Fibroblast of the aortic adventitia (primary cell): ENCODE measurements at regions not wholly inside any gene's neighbourhood (a gene's known extent, or its start where the extent isn't known, plus 50 kb on each side); places are given as distances from the start of the nearest gene placed in this dataset.

Experiments used
- DNase-seq: peaks from one replicate; pipeline ENCODE4 v3.0.0-alpha.2; 2010; ENCODE audit warnings: low read depth
- H3K4me3 ChIP-seq: 2 replicates; pipeline ENCODE4 v1.5.1; 2011; ENCODE audit warnings: low read depth, mild to moderate bottlenecking, control low read depth, low read length, moderate library complexity
- TF ChIP-seq, protein P1 (sequence below): IDR thresholded peaks from 2 replicates; pipeline ENCODE4 v1.5.1; 2011; ENCODE audit warnings: mild to moderate bottlenecking, low read length, control low read depth, inconsistent platforms; ENCODE audit not compliant: insufficient read depth

DNA sequence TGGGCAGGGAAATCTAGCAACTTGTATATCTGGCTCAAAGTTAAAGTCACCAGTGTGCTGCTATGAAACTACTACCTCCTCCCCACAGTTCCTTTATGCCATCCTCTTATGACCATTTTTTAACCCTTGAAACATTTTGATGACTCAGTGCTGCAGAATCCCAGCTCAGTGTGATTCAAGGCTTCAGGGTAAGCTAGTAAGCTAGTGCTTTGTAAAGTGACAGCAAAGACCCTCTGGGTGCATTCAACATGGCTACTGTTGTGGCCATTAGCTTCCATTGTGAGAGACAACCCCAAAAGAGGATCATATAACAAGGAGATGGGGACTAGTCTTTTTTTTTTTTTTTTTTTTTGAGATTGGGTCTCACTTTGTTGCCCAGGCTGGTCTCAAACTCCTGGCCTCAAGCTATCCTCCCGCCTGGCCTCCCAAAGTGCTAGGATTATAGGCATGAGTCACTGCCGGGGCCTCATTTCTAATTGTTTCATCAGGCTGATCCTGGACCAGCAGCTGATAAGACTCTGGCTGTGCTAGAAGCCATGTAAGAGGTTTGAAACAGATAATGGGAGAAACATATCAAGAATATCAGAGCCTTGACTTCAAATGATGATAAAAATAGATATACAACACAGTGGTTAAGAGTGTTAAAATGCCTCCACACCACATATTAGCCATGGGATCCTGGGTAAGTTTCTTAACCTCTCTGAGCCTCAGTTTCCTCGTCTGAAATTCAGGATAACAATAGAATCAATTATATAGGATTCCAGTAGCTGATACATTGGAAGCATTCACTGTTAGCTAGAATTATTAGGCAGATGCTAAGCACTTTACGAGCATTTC is 65.7 kb upstream of the RTN4 start:
- DNase-seq, result peak; percentile 90
- TF ChIP-seq, protein P1, sequence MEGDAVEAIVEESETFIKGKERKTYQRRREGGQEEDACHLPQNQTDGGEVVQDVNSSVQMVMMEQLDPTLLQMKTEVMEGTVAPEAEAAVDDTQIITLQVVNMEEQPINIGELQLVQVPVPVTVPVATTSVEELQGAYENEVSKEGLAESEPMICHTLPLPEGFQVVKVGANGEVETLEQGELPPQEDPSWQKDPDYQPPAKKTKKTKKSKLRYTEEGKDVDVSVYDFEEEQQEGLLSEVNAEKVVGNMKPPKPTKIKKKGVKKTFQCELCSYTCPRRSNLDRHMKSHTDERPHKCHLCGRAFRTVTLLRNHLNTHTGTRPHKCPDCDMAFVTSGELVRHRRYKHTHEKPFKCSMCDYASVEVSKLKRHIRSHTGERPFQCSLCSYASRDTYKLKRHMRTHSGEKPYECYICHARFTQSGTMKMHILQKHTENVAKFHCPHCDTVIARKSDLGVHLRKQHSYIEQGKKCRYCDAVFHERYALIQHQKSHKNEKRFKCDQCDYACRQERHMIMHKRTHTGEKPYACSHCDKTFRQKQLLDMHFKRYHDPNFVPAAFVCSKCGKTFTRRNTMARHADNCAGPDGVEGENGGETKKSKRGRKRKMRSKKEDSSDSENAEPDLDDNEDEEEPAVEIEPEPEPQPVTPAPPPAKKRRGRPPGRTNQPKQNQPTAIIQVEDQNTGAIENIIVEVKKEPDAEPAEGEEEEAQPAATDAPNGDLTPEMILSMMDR, result no peak
- H3K4me3 ChIP-seq, result no peak overlapping the region

DNA sequence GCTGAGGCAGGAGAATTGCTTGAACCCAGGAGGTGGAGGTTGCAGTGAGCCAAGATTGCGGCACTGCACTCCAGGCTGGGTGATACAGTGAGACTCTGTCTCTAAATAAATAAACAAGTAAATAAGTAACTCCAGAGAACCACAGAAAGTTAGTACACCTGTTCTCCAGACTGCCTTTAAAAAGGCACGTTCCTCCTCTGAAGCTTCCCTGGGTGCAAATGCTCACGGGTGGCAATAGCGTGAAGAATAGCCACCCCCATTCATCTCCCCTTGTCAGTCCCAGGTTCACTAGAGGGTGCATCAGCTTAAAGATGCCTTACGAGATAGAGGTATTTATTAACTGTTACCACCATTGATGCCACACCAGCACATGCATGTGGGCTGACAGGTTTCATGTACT is 64.3 kb upstream of the RTN4 start:
- no peak for DNase-seq
- TF ChIP-seq, protein P1, result no peak
- no peak overlapping the region for H3K4me3 ChIP-seq

DNA sequence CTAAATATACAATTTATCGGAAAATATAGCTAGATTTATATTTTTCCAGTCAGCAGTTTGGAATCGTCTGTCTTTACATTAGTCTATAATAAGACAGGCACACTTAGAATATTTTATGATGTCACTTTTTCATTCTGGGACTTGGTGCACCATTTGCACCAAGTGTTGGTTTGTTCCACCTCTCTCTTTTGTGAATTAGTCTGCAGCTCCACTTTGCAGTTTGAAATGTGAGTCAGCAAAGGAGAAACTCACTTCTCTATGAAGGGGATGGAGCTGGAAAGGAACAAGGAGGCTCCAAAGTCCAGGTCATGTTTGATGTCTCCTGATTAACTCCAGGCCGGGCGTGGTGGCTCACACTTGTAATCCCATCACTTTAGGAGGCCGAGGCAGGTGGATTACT is 63.8 kb upstream of the RTN4 start:
- TF ChIP-seq, protein P1, result no peak
- no peak overlapping the region for H3K4me3 ChIP-seq
- no peak for DNase-seq

DNA sequence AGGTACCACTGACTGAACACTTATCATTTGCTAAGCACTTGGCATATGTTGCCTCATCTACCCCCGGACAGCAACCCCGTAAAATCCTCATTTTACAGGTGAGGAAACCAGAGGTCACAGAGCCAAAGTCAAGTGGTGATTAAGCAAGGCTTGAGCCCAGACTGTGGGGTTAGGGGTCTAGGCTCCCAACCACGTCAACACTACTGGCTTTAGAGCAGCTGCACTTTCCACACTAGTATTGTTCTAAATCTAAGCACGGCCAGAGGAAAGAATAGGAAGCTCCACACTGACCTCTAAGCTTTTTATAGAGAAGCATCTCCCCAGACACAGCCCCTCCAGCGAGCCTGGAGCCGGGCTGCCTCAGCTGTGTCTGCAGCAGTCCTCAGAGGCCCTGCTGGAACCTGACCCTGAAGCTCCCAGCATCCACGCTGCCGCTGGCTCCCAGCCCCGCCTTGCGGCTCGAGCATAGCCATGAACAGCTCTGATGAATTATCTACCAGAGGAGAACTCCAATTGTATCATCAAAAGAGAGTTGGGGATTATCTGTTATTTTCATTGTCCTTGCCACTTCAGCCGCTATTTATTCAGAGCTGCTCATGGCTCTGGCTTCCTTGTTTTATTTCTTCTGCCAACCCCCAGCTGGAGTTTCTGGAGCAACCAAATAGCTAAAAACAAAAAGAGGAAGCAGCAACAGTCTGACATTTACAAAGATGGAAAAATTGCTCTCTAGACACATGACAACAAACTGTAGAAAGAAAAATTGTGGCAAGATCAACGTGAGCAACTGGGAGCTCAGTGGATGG is 62.2 kb upstream of the RTN4 start:
- TF ChIP-seq, protein P1, result peak; percentile 26
- DNase-seq, result peak; percentile 82
- H3K4me3 ChIP-seq, result peak overlapping the region; percentile 25

GRCh38 chr2:55111570-55112228 is 61.4 kb upstream of the RTN4 start:
- DNase-seq, result peak; percentile 90
- TF ChIP-seq, protein P1, result no peak
- H3K4me3 ChIP-seq, result no peak overlapping the region

- H3K4me3 ChIP-seq, result no peak overlapping the region
- TF ChIP-seq, protein P1, result no peak
- DNase-seq, result no peak
Measured at GRCh38 chr2:55111230-55111569, 60.9 kb upstream of the RTN4 start.
